GM18907 (cell line): ENCODE measurements at regions not wholly inside any gene's neighbourhood (a gene's known extent, or its start where the extent isn't known, plus 50 kb on each side); places are given as distances from the start of the nearest gene placed in this dataset.
"Not testable (repeated sequence)": the region's sequence is repeated elsewhere in the genome, so short reads cannot be mapped to it uniquely, and the experiment has no call there.

Source experiments
- ATAC-seq: cut with Tn5 transposase; IDR thresholded peaks from one replicate; pipeline ENCODE4 v1.9.1; 2021; ENCODE audit warnings: mild to moderate bottlenecking, moderate library complexity; ENCODE audit not compliant: unreplicated experiment

DNA sequence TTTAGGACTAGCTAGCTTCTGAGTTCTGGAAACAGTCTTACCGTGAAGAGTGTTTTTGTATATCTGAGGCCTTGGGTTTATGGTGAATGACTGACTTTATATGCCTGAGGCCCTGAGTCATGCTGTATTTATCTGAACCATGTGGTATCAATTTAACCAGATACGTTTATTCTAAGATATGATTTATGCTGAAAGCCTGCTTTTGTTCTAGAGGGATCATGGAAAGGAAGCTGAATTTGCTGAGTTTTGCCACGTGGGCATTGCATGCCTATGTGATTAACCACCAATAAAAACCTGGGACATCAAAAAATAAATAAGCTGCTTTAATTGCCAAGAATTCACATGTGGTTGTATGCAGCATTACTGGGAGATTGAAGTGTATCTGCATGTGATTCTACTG is 1374.7 kb upstream of the PCDH10 start:
- ATAC-seq: not testable (repeated sequence)

GRCh38 chr4:131810565-131810964 is 1338.5 kb upstream of the PCDH10 start:
- ATAC-seq: not testable (repeated sequence)
